GM12892 (cell line): ENCODE measurements at regions not wholly inside any gene's neighbourhood (a gene's known extent, or its start where the extent isn't known, plus 50 kb on each side); places are given as distances from the start of the nearest gene placed in this dataset.

ENCODE experiments used
- DNase-seq: peaks from one replicate; pipeline ENCODE4 v3.0.0; 2011; ENCODE audit not compliant: insufficient read length
- FAIRE-seq: peaks from 2 replicates; lab custom pipeline; 2011; peaks lifted over from hg19 to GRCh38; lab: Jason Lieb, UNC
- POLR2A ChIP-seq: IDR thresholded peaks from 2 replicates; pipeline ENCODE4 v1.6.1; 2011; ENCODE audit warnings: low read depth, low read length, control low read depth
- POLR2AphosphoS5 ChIP-seq: IDR thresholded peaks from 2 replicates; pipeline ENCODE4 v1.6.1; 2011; ENCODE audit warnings: low read depth, low read length, control low read depth
- TAF1 ChIP-seq: IDR thresholded peaks from 2 replicates; pipeline ENCODE4 v1.6.1; 2011; ENCODE audit warnings: low read depth, mild to moderate bottlenecking, control low read depth, low read length, borderline replicate concordance

DNA sequence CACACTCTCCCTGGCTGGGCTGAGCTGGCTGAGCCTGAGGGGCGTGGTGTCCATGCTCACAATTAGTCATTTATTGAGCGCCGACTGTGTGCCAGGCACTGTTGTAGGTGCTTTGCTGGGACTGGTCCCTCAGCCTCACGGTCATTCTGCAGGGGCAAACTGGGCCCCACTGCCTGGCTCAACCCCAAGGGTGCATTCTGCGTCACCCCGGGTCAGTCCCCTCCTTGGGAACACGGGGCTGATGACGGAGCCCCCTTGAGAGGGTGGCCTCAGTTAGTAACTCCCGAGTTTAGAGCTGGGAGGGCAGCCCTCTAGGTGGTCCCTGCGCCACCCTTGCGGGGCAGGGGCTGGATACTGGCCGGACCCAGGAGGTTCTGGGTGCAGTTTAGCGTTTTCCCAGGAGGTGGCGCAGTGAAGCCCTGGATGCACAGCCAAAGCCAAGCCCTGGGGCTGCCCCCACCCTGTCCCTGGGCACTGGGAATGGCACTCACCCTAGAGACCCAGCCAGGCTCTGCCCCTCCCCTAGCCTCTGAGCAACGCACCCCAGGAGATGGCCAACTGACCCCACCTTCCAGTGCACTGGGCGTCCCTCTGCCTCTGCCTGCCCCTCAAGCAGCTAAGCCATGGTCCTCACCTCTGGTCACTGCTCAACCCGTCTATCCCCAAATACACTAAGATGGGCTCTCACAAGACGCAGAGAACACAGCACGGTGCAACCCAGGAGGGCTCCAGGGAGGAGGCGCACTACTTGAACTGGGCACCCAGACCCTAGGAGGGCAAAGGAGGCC, 243.2 kb upstream of the GSE1 start:
- TF ChIP-seq POLR2A (no peak), POLR2AphosphoS5 (no peak), TAF1 (no peak)
- FAIRE-seq (no peak), DNase-seq (peak; percentile 77)

DNA sequence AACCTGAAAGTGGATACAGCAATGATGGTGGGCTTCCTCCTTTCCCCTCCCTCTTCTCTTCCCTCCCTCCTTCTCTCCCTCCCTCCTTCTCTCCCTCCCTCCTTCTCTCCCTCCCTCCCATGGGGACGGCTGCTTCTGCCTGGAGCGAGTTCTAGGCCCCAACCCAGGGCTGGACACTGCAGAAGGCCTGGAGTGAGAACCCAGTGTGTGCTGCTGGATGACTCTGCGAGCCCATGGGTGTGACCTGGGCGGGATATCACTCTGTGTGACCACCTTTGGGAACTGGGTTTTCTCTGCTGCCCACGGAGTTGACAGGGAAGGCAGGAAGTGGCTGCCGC, 242.6 kb upstream of the GSE1 start:
- DNase-seq (no peak), FAIRE-seq (no peak)
- TF ChIP-seq POLR2AphosphoS5 (no peak), TAF1 (no peak), POLR2A (no peak)

DNA sequence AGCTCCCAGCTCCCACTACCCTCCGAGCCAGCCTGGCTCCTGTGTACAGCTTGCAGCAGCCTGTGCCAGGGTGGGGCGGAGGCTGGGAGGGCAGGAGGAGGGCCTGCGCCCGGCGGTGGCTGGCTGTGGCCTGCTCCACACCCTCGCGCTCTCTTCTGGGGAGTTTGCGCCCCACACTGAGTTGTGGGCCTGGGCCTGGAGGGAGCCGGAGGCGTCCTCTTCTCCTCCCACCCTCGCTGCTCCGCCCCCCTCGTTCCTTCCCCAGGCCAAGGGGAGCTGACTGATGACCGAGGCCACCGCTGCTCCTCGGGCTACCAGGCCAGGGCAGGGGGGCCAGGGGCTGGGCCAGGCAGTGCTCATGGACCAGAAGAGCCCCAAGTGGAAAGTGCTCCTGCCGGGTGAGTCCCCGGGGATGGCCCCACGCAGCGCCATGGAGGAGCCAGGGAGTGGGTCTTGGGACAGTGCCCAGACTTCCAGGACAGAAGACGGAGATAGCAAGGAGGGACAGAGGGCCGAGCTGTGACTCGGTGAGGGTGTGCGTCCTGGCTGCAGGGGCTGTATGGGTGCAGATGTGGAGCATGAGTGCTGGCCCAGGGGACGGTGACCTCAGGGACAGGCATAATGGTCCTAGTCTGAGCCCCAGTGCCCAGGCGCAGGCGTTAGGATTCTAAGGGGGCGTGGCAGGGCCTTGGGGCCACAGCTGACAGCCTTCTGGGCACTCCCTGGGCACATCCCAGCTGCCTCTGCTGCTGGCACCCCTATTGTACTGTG, 242.1 kb upstream of the GSE1 start:
- DNase-seq, result no peak
- FAIRE-seq, result no peak
- TF ChIP-seq POLR2A (no peak), POLR2AphosphoS5 (no peak)

DNA sequence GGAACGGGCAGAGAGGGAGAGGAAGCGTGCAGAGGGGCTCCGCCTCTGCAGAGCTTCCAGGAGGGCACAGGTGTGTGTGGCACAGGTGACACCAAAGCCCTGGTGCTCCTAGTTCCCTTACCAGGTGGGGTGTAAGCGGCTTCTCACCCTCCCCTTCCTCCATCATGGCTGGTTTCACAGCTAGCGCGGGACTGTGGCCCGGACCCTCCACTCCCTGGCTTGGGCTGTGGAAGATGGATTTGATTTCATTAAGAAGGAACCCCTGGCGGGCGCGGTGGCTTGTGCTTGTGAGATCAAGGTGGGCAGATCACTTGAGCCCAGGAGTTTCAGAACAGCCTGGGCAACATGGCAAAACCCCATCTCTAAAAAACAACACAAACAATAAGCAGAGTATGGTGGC, 241.2 kb upstream of the GSE1 start:
- FAIRE-seq, result no peak
- TF ChIP-seq POLR2AphosphoS5 (no peak), POLR2A (no peak), TAF1 (no peak)
- no peak for DNase-seq

DNA sequence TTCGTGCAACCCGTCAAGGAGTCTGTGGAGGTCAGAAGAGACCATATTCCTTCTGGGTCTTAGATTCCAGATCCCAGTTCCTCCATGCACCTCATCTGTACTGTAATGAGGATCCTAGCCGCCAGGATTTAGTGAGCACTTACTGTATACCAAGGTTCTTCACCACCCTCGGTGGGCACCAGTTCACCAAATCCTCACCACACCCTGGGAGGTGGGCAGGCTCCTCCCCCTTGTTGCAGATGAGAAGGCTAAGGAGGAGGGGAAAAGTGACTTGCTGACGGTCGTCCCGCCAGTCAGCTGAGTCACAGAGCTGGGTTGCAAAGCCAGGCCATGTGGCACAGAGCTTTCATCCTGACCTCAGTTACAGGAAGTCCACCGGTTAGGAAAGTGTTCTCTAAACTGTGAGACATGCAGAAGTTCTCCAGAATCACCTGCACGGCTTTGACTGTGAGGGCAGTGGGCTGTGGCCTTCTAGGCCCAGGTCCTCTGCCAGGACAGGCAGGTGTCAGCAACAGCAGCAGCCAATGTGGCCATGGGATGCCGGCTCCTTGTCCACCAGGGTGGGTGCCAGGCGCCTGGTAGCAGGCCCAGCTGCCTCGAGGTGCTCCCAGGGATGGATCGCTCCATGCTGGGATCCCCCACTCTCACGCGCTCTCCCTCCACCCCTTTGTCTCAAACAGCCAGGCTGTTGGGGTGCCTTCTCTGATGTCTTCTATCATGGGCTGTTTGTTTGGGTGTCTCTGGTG, 240.3 kb upstream of the GSE1 start:
- no peak for TF ChIP-seq TAF1
- TF ChIP-seq POLR2A, result no peak
- TF ChIP-seq POLR2AphosphoS5, result no peak
- DNase-seq, result no peak
- FAIRE-seq, result no peak

DNA sequence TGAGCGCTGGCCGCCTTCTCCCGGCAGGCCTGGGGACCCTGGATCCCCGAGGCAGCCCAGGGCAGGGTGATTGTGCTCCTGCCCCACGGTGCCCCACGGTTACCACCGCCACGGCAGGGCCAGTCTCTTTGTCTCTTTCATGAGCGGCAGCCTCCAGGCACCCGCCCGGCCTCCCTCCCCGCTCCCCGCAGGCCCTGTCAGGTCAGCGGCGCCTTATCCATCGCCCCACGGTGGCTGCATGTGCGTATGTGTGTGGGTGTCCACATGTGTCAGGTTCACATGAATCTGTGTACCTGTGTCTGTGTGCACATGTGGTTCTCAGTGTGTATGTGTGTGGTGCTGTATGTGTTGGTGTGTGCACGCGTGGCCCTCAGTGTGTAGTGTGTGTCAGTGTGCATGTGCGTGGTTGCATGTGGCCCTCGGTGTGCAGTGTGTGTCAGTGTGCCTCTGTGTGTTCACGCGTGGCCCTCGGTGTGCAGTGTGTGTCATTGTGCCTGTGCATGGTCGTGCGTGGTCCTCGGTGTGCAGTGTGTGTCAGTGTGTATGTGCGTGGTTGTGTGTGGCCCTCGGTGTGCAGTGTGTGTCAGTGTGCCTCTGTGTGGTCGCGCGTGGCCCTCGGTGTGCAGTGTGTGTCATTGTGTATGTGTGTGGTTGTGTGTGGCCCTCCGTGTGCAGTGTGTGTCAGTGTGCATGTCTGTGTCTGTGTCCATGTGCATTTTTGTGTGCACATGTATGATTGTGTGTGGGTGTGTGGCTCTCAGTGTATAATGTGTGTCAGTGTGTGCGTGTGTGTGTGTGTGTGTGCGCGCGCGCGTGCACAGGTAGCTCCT, 239.2 kb upstream of the GSE1 start:
- DNase-seq (no peak), FAIRE-seq (no peak)
- no peak for TF ChIP-seq POLR2A
- TF ChIP-seq TAF1, result no peak
- TF ChIP-seq POLR2AphosphoS5, result no peak

DNA sequence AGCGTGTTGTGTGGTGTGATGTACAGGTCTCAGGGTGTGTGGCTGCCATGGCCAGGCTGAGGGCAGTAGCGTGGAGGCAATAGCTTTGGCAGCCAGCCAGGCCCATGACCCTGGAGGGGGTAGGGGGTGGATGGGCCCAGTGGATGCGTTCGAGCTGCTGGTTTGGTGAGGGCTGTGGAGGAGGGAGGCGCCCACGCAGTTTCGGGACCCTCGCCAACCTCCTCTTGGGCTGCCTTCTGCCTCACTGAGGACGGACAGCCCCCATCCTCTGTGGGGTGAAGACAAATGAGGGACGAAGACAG, 238.6 kb upstream of the GSE1 start:
- DNase-seq (no peak), FAIRE-seq (no peak)
- TF ChIP-seq POLR2A (no peak), POLR2AphosphoS5 (no peak), TAF1 (no peak)

DNA sequence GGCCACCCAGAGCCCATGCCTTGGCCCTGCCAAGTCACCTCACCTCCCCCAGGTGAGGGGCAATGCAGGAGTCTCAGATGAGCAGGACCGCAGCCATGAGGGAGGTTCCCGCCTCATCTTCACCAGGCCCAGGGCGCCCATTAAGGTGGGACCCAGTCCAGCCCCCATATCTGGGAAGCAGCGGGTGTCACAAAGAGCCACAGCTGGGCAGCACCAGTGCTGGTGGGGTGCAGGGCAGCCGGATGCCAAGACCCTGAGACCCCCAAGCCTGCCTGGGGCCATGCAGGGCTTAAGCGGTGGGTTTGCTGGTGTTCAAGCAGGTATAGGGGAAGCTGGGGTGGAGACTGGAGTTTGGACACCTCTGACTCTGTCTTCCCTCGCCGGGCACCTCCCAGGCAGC, 237.8 kb upstream of the GSE1 start:
- FAIRE-seq (no peak), DNase-seq (no peak)
- TF ChIP-seq POLR2A, result no peak
- TF ChIP-seq POLR2AphosphoS5, result no peak
- TF ChIP-seq TAF1, result no peak

DNA sequence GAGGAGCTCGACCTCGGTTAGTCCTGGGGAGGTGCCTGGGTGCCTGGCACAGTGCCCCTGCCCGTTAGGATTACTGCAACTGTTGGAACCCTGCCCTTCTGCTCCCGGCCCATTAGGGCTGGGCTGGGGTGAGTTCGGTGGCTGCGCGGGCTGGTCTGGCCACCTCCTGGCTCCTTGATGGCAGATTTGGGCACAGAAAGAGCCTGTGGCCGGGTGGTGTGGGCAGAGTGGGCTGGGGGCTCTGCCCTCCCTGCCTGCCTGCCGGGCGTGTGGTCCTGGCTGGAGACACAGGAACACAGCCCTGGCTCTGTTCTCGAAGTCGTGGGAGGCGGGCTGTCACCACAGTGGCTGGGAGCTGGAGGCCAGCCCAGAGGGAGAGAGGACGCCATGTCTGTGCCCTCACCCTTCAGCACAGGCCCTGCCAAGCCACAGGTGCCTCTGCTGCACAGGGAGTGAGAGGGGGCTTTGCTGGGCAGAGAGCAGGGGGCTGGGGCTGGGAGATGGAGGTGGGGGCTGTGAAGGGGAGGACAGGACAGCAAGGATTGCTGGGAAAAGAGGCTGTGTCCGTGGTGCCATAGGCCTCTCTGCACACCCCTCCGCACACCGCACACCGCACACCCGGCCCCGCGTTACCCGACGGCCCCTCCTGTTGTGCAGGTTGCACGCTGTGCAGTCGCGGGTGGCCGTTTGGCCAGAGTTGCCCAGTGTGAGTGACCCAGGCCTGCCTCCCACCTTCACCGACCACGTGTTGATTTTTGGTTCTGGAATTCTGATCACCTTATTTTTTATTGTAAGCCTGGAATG, 236.6 kb upstream of the GSE1 start:
- no peak for FAIRE-seq
- TF ChIP-seq POLR2AphosphoS5, result no peak
- no peak for TF ChIP-seq TAF1
- no peak for TF ChIP-seq POLR2A
- no peak for DNase-seq

DNA sequence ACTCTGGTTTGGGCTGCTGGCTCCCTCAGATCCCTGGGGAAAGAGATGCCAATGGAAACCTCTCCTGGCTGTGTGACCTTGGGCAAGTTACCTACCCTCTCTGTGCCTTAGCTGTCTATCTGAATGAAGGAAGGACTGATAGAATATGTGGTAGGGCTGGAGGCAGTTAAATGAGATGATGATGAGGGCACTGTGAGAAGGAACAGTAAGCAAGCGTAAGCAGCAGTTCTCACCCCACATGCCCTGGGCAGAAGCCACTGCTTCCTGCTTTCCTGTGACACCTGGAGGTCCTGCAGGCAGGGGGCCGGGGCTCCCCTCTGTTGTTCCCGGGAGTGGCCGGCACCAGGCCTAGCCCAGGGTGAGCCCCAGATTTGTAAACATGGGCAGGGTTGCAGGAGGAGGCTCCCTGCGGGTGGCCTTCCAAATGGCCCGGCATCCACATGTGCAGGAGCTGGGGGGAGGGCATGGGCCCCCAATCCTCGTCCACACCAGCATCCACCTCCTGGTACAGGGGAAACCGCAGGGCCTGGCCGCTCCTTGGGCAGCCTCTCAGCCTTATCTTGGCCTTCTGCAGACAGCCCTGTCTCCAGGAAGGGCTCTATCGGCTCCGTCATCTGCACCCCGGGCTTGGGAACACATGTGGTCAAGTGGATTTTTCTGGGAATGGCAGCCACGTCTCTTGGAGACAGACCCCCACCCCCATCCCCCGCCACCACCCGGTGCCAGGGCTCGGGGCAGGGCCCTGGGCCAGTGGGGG, 235.6 kb upstream of the GSE1 start:
- TF ChIP-seq TAF1, result no peak
- TF ChIP-seq POLR2AphosphoS5, result no peak
- no peak for TF ChIP-seq POLR2A
- DNase-seq, result no peak
- no peak for FAIRE-seq
